H1 (cell line): ENCODE measurements at regions not wholly inside any gene's neighbourhood (a gene's known extent, or its start where the extent isn't known, plus 50 kb on each side); places are given as distances from the start of the nearest gene placed in this dataset.

Experiments
- CTCF ChIA-PET: fragments of 300-600 bp; sonication (Branson Sonifier 250); formaldehyde crosslinking; loops from one replicate; lab custom pipeline; 2021; ENCODE audit not compliant: partially characterized antibody; lab: Charles Lee
- POLR2A ChIA-PET: fragments of 300-600 bp; sonication (Branson Sonifier 250); formaldehyde crosslinking; loops from one replicate; lab custom pipeline; 2021; ENCODE audit warnings: inconsistent platforms; ENCODE audit not compliant: partially characterized antibody; lab: Charles Lee
- DNase-seq, 2 experiments: peaks; one replicate each; pipeline versions ENCODE4 v3.0.0 to v3.0.0-alpha.2; 2010 to 2022; ENCODE audit warnings: low spot score in 2 of 2, low read depth in 1 of 2, mixed read lengths in 1 of 2
- FAIRE-seq: peaks from 2 replicates; lab custom pipeline; 2011; peaks lifted over from hg19 to GRCh38; lab: Jason Lieb, UNC
- H2AFZ ChIP-seq: 2 replicates; pipeline ENCODE4 v1.8.1; 2012; ENCODE audit warnings: low read length, inconsistent platforms
- H2AK5ac ChIP-seq: 2 replicates; pipeline ENCODE4 v1.6.1; 2013; ENCODE audit warnings: low read depth, low read length
- H2BK120ac ChIP-seq: replicated peaks from 2 replicates; pipeline ENCODE3; 2013; ENCODE audit warnings: low read depth, low read length, inconsistent platforms
- H2BK12ac ChIP-seq: 2 replicates; pipeline ENCODE4 v1.6.1; 2013; ENCODE audit warnings: low read depth, low read length
- H2BK15ac ChIP-seq: 2 replicates; pipeline ENCODE4 v1.6.1; 2013; ENCODE audit warnings: low read length
- H2BK20ac ChIP-seq: 2 replicates; pipeline ENCODE4 v1.6.1; 2013; ENCODE audit warnings: low read length
- H2BK5ac ChIP-seq: 2 replicates; pipeline ENCODE4 v1.6.1; 2013; ENCODE audit warnings: low read depth, low read length
- H3K14ac ChIP-seq: 2 replicates; pipeline ENCODE4 v1.6.1; 2013; ENCODE audit warnings: inconsistent platforms; ENCODE audit not compliant: insufficient read length
- H3K18ac ChIP-seq: 2 replicates; pipeline ENCODE4 v1.6.1; 2013; ENCODE audit warnings: low read length; ENCODE audit errors: extremely low read depth
- H3K23ac ChIP-seq: 2 replicates; pipeline ENCODE4 v1.6.1; 2013; ENCODE audit warnings: inconsistent platforms; ENCODE audit not compliant: insufficient read length
- H3K23me2 ChIP-seq: 2 replicates; pipeline ENCODE4 v1.6.1; 2013; ENCODE audit warnings: low read depth, low read length
- H3K27ac ChIP-seq: 2 replicates; pipeline ENCODE4 v1.6.1; 2011; ENCODE audit warnings: low read depth, low read length, inconsistent platforms
- H3K27me3 ChIP-seq, 4 experiments: replicated peaks in 1 of 4; 1 replicate in 1 of 4; 2 replicates in 3 of 4; pipeline versions ENCODE4 v1.6.1 to v1.8.1; 2011 to 2013; ENCODE audit warnings: low read length in 3 of 4, mild to moderate bottlenecking in 3 of 4, inconsistent platforms in 2 of 4, mixed read lengths in 2 of 4, moderate library complexity in 1 of 4; ENCODE audit not compliant: control insufficient read depth in 3 of 4, insufficient read depth in 3 of 4; ENCODE audit errors: extremely low read depth in 1 of 4
- H3K36me3 ChIP-seq, 4 experiments: 2 replicates each; pipeline versions ENCODE4 v1.6.1 to v1.8.1; 2011 to 2013; ENCODE audit warnings: mild to moderate bottlenecking in 4 of 4, low read length in 3 of 4, moderate library complexity in 2 of 4, control low read depth in 1 of 4, inconsistent platforms in 1 of 4; ENCODE audit not compliant: insufficient read depth in 4 of 4, control insufficient read depth in 2 of 4
- H3K4ac ChIP-seq: replicated peaks from 2 replicates; pipeline ENCODE3; 2013; ENCODE audit warnings: low read length, low read depth, mixed read lengths, inconsistent platforms; ENCODE audit not compliant: insufficient read length
- H3K4me1 ChIP-seq, 4 experiments: replicated peaks in 1 of 4; 1 replicate in 1 of 4; 2 replicates in 3 of 4; pipeline versions ENCODE4 v1.6.1 to v1.8.1; 2011 to 2013; ENCODE audit warnings: low read length in 3 of 4, inconsistent platforms in 2 of 4, mixed read lengths in 1 of 4; ENCODE audit not compliant: insufficient read depth in 4 of 4, control insufficient read depth in 3 of 4
- H3K4me2 ChIP-seq, 2 experiments: 2 replicates each; pipeline versions ENCODE4 v1.6.1 to v1.8.1; 2011 to 2013; ENCODE audit warnings: low read depth in 2 of 2, low read length in 2 of 2, control low read depth in 1 of 2, inconsistent platforms in 1 of 2, mild to moderate bottlenecking in 1 of 2; ENCODE audit not compliant: insufficient read depth in 1 of 2
- H3K4me3 ChIP-seq, 4 experiments: fragments of 200-600, 300-600 bp in 1 of 4; sonication (generic), shearing (Covaris generic), sonication (Bioruptor Twin) in 1 of 4; 2 replicates each; pipeline versions ENCODE4 v1.5.1 to v1.8.1; 2011 to 2016; ENCODE audit warnings: low read length in 4 of 4, low read depth in 3 of 4, control low read depth in 2 of 4, inconsistent platforms in 2 of 4, mild to moderate bottlenecking in 2 of 4, mixed read lengths in 1 of 4, moderate library complexity in 1 of 4; ENCODE audit not compliant: insufficient read depth in 2 of 4; ENCODE audit errors: extremely low read depth in 1 of 4
- H3K56ac ChIP-seq: replicated peaks from 2 replicates; pipeline ENCODE3; 2013; ENCODE audit warnings: low read depth, mild to moderate bottlenecking, mixed read lengths, low read length, inconsistent platforms; ENCODE audit not compliant: insufficient read length
- H3K79me1 ChIP-seq: 2 replicates; pipeline ENCODE4 v1.6.1; 2013; ENCODE audit warnings: low read depth, low read length, control low read depth
- H3K79me2 ChIP-seq, 2 experiments: 2 replicates each; pipeline versions ENCODE4 v1.6.1 to v1.8.1; 2012 to 2013; ENCODE audit warnings: low read length in 2 of 2, mild to moderate bottlenecking in 2 of 2, inconsistent platforms in 1 of 2; ENCODE audit not compliant: insufficient read depth in 2 of 2, control insufficient read depth in 1 of 2
- H3K9ac ChIP-seq, 4 experiments: replicated peaks in 1 of 4; 1 replicate in 1 of 4; 2 replicates in 3 of 4; pipeline versions ENCODE4 v1.6.1 to v1.8.1; 2011 to 2013; ENCODE audit warnings: low read depth in 3 of 4, low read length in 3 of 4, control low read depth in 2 of 4, mild to moderate bottlenecking in 2 of 4, moderate library complexity in 2 of 4, inconsistent platforms in 1 of 4; ENCODE audit errors: extremely low read depth in 1 of 4
- H3K9me3 ChIP-seq, 2 experiments: 2 replicates each; pipeline versions ENCODE4 v1.6.1 to v1.8.1; 2012 to 2013; ENCODE audit warnings: mild to moderate bottlenecking in 2 of 2, moderate library complexity in 2 of 2, control low read depth in 1 of 2, inconsistent platforms in 1 of 2, low read depth in 1 of 2, low read length in 1 of 2, mixed read lengths in 1 of 2; ENCODE audit not compliant: insufficient read depth in 2 of 2
- H4K20me1 ChIP-seq, 2 experiments: replicated peaks in 1 of 2; 2 replicates each; pipeline versions ENCODE3 to v1.8.1; 2011 to 2013; ENCODE audit warnings: inconsistent platforms in 2 of 2, low read length in 2 of 2, mild to moderate bottlenecking in 1 of 2; ENCODE audit not compliant: insufficient read depth in 2 of 2, control insufficient read depth in 1 of 2
- H4K5ac ChIP-seq: 2 replicates; pipeline ENCODE4 v1.6.1; 2013; ENCODE audit warnings: low read length, low read depth, mixed read lengths, inconsistent platforms; ENCODE audit not compliant: insufficient read length
- H4K8ac ChIP-seq: 2 replicates; pipeline ENCODE4 v1.8.0; 2013; ENCODE audit warnings: mild to moderate bottlenecking, moderate library complexity, low read length, inconsistent platforms; ENCODE audit not compliant: insufficient read depth; ENCODE audit errors: extremely low read depth
- H4K91ac ChIP-seq: replicated peaks from 2 replicates; pipeline ENCODE3; 2013; ENCODE audit warnings: low read length, mixed read lengths, inconsistent platforms; ENCODE audit not compliant: insufficient read length
- CBX8 ChIP-seq: fragments of 300-800, 300-1000 bp; sonication (generic); IDR thresholded peaks from 2 replicates; pipeline ENCODE4 v1.7.1; 2016; ENCODE audit warnings: low read depth, low read length, borderline replicate concordance
- FOSL1 ChIP-seq: IDR thresholded peaks from 2 replicates; pipeline ENCODE4 v1.6.1; 2011; ENCODE audit warnings: mild to moderate bottlenecking, low read depth, low read length, moderate library complexity; ENCODE audit not compliant: insufficient read depth
- KDM4A ChIP-seq: IDR thresholded peaks from one replicate; pipeline ENCODE4 v1.7.1; 2012; ENCODE audit warnings: low read depth, mild to moderate bottlenecking, moderate library complexity, low read length, inconsistent platforms; ENCODE audit not compliant: severe bottlenecking
- RFX5 ChIP-seq: IDR thresholded peaks from 2 replicates; pipeline ENCODE4 v1.6.1; 2011; ENCODE audit warnings: low read depth, low read length, improper control_type of control experiment, borderline replicate concordance
- SIN3A ChIP-seq, 2 experiments: IDR thresholded peaks in 1 of 2; conservative IDR thresholded peaks in 1 of 2; 2 replicates each; pipeline ENCODE4 v1.6.1; 2011 to 2012; ENCODE audit warnings: low read length in 2 of 2, improper control_type of control experiment in 1 of 2, low read depth in 1 of 2, mild to moderate bottlenecking in 1 of 2
- SIRT6 ChIP-seq: IDR thresholded peaks from one replicate; pipeline ENCODE4 v1.7.1; 2012; ENCODE audit warnings: low read length, inconsistent platforms
- SP2 ChIP-seq: IDR thresholded peaks from 2 replicates; pipeline ENCODE4 v1.6.1; 2012; ENCODE audit warnings: mild to moderate bottlenecking, low read length, inconsistent platforms

DNA sequence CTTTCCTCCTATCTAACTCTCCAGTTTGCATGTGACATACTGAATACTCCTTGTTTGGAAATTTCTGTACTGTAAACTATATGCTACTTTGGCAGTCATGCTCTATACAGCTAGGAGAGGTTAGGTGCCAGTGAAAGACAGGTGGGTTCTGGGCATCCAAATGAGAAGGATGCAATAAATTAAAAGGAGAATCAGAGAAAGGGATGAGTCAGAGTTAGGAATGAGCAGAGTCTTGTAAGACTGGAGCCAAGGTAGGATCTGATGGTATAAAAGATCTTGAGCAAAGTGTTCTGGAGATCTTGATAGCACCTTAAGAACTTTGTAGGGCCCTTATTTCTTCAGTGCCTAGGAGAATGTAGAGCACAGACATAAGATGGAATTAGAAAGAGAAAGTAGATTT lies 58.7 kb upstream of the STAM2 start:
- no peak overlapping the region for H3K9ac ChIP-seq
- no peaks in the 10 kb centered on the region for H3K79me1 ChIP-seq
- H3K4me2 ChIP-seq = no peak overlapping the region
- H3K4ac ChIP-seq = no peak overlapping the region
- no peak overlapping the region for H3K56ac ChIP-seq
- H2BK20ac ChIP-seq = no peak overlapping the region
- H2BK12ac ChIP-seq = no peak overlapping the region
- no peak overlapping the region for H2BK120ac ChIP-seq
- CTCF ChIA-PET = no interaction called here
- no peaks in the 10 kb centered on the region for H3K23me2 ChIP-seq
- no peak overlapping the region for H4K5ac ChIP-seq
- no peaks in the 10 kb centered on the region for H3K4me1 ChIP-seq
- TF ChIP-seq SIN3A (conservative IDR thresholded peaks at IDR 0.05 in 1 of 2, IDR thresholded peaks at IDR 0.05 in 1 of 2; ENCODE audit: low read depth in 1 of 2, low read length in 2 of 2) (no peak), KDM4A (no peak), SIRT6 (no peak), SP2 (no peak), FOSL1 (no peak), RFX5 (no peak), CBX8 (no peak)
- H3K4me3 ChIP-seq = no peak overlapping the region
- H2AK5ac ChIP-seq = no peak overlapping the region
- POLR2A ChIA-PET = no interaction called here
- no peaks in the 10 kb centered on the region for H3K9me3 ChIP-seq
- H4K20me1 ChIP-seq = no peaks in the 10 kb centered on the region
- no peak overlapping the region for H2AFZ ChIP-seq
- no peak overlapping the region for H2BK15ac ChIP-seq
- no peaks in the 10 kb centered on the region for H3K79me2 ChIP-seq
- FAIRE-seq (no peak), DNase-seq (no peak)
- H4K8ac ChIP-seq = no peak overlapping the region
- H3K14ac ChIP-seq = no peak overlapping the region
- H3K18ac ChIP-seq = no peak overlapping the region
- no peak overlapping the region for H2BK5ac ChIP-seq
- H3K23ac ChIP-seq = no peak overlapping the region
- no peaks in the 10 kb centered on the region for H3K36me3 ChIP-seq
- H3K27ac ChIP-seq = no peak overlapping the region
- H4K91ac ChIP-seq = no peak overlapping the region
- no peaks in the 10 kb centered on the region for H3K27me3 ChIP-seq
